ENCODE measurements at regions not wholly inside any gene's neighbourhood (a gene's known extent, or its start where the extent isn't known, plus 50 kb on each side); places are given as distances from the start of the nearest gene placed in this dataset.

- DNase-seq: no peak
Measured at GRCh38 chr16:14360326-14361037, 269.6 kb downstream of the PARN start.

GRCh38 chr16:14358697-14359305 is 271.3 kb downstream of the PARN start:
- DNase-seq: no peak

GRCh38 chr16:14357328-14357727 is 272.7 kb downstream of the PARN start:
- no peak for DNase-seq

- no peak for DNase-seq
Measured at GRCh38 chr16:14356064-14356463, 274.0 kb downstream of the PARN start.

- peak; percentile 26 for DNase-seq
Measured at GRCh38 chr16:14354561-14355351, 275.3 kb downstream of the PARN start.

DNA sequence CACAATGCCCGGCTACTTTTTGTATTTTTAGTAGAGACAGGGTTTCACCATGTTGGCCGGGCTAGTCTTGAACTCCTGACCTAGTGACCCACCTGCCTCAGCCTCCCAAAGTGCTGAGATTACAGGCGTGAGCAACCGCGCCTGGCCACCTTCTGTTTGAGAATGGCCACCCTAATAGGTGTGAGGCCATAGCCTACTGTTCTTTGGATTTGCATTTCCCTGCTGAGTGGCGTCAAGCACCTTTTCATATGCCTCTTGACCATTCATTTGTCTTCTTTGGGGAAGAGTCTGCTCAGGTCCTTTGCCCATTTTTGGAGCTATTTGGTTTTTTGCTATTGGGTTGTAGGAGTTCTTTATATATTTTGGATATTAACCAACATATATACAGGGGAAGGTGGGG is 276.7 kb downstream of the PARN start:
- no peak for DNase-seq

GRCh38 chr16:14351647-14352046 is 278.4 kb downstream of the PARN start:
- no peak for DNase-seq

DNA sequence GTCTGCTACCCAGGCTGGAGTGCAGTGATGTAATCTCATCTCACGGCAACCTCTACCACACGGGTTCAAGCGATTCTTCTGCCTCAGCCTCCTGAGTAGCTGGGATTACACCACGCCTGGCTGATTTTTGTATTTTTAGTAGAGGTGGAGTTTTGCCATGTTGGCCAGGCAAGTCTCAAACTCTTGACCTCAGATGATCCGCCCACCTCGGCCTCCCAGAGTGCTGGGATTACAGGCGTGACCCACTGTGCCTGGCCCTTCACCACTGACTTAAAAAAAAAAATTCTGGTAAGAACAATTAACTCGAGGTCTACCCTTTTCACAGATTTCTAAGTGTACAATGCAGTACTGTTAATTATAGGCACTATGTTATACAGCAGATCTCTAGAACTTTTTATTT is 279.4 kb downstream of the PARN start:
- no peak for DNase-seq

- no peak for DNase-seq
Measured at GRCh38 chr16:14350081-14350480, 279.0 kb downstream of the MRTFB start.

DNA sequence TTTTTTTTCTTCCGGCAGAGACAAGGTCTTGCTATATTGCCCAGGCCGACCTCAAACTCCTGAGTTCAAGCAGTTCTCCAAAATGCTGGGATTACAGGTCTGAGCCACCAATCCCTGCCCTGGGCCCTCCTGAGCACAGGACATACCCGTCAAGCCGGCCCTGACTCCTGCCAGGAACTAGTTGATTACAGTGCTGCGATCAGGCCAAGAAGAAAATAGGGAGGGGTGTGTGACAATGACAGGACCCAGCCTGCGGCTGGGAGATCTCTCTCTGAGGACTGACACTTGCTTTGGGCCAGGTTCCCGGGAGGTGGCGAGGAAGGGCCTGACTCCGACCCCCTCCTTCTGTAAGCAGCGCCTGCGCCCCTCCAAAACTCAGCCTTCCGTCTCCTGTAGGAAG is 276.6 kb downstream of the MRTFB start:
- no peak for DNase-seq

DNA sequence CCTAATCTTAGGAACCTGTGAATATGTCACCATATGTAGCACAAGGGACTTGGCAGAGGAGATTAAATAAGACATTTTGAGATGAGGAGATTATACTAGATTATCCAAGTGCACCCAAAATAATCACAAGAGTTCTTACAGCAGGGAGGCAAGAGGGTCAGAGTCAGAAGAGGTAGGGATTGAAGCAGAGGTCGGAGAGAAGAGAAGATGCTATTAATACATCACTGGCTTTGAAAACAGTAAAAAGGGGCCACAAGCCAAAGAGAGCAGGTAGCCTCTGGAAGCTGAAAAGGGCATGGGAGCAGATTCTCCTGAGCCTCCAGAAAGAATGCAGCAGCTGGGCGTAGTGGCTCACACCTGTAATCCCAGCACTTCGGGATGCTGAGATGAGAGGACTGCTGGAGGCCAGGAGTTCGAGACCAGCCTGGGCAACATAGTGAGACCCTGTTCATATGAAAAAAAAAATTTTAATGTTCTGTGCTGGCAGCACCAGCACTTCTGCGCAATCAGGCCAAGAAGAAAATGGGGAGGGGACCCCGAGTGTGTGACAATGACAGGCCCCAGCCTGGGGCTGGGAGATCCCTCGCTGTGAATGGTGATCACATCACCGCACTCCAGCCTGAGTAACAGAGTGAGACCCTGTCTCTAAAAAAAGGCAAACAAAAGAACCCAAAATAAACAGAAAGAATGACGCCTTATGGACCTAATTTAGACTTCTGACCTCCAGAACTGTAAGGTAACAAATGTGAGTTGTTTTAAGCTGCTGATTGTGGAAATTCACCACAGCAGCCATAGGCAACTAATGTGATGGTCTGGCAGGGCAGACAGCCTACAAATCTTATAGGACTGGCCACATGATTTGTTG is 275.4 kb downstream of the MRTFB start:
- DNase-seq: no peak

- DNase-seq: no peak
Measured at GRCh38 chr16:14345512-14346115, 274.5 kb downstream of the MRTFB start.

DNA sequence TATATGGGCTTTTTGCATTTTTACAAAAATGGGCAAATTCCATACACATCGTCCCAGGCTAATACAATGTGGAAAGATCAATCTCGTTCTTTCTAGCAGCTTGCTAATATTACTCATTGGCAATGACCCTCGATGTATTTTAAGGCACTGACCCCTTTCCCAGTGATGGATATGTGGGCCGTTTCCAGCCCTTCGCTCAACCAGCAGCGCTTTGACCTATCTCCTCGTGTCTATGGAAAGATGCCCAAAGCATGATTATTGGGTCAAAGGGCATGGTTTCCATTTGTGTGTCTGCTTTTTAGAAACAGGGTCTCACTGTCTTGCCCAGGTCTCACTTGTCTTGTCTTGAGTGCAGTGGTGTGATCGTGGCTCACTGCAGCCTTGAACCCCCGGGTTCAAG is 273.8 kb downstream of the MRTFB start:
- no peak for DNase-seq

DNA sequence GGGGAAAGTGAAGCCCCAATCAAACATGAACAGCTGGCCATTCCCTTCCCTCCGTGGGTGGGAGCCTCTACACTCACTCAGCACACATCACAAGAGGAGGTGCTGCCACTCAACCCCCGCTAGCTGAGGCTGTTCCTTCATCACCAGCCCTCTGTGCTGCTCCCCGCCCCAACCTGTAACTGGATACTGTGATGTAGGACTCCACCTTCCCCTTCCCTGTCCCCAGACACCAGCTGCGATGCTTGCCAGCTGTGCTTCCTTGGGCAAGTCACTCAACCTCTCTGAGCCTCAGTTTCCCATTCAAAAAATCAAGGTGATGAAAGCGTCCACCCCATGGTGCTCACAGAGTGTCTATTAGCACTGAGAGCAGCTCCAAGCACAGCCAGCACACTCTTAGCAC is 273.2 kb downstream of the MRTFB start:
- DNase-seq: no peak

- no peak for DNase-seq
Measured at GRCh38 chr16:14341324-14342225, 270.5 kb downstream of the MRTFB start.

- DNase-seq: no peak
Measured at GRCh38 chr16:14339694-14340093, 268.6 kb downstream of the MRTFB start.

DNA sequence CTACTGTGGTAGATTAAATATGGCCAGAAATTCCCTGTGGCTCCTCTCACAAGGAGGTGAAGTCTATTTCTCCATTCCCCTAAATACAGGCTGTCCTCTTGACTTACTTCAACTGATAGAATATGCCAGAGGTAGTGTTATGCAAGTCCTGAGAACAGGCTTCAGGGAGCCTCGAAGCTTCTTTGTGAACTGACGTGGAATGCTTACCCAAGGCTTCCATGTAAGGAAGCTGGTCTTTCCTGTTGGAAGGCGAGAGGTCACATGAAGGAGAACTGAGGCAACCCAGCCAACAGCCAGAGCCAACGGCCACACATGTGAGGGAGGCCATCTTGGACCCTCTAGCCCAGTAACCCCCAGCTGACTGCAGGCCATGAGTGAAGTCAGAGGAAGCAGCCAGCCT is 267.9 kb downstream of the MRTFB start:
- no peak for DNase-seq

DNA sequence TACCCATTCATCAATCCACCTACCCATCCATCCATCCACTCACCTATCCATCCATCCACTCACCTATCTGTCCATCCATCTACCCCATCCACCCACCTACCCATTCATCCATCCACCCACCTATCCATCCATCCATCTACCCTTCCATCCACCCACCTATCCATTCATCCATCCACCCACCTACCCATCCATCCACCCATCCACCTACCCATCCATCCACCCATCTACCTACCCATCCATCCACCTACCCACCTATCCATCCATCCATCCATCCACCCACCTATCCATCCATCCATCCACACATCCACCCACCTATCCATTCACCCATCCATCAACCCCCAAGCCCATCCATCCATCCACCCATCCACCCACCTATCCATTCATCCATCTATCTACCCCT is 267.1 kb downstream of the MRTFB start:
- DNase-seq: no peak

DNA sequence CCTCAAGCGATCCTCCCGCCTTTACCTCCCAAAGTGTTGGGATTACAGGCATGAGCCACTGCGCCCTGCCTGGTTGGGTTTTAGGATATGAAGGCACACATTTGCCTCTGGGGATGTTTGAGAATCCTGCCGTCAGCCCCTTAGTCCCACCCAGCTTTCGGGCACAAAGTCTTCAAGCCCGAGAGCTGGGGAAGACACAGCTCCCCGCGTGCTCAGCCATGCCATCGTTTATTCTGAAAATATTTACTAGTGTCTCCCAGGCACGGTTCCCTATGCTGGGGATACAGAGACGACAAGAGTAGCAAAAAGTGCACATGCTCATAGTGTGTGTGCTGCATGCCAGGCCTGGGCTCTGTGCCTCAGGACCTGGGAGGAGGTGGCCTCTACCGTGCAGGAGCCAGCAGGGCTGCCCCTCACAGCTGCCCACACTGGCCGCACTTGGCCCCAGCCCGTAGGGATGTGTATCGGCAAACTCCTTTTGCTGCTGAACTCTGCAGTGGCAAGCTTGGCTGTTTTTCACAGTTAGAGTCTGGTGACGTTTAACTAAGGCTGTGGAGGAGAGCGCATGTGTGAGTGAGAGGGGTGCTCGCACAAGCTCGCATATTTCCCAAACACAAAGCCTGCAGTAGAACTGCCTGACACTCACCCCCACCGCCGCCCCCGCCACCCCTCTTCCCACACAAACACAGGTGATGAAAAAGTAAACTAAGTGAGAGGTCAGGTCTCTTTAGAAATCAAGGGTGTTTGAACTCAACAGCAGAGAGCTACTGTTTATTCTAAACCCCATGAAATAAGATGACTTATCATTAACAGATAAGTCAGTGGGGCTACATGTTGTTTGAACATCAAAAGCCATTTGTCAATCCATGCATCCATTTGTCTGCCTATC is 266.4 kb downstream of the MRTFB start:
- peak; percentile 28 for DNase-seq

- DNase-seq: no peak
Measured at GRCh38 chr16:14335297-14335696, 264.2 kb downstream of the MRTFB start.
